Cerebellar cortex (tissue), 1 donor: ENCODE measurements at regions not wholly inside any gene's neighbourhood (a gene's known extent, or its start where the extent isn't known, plus 50 kb on each side); places are given as distances from the start of the nearest gene placed in this dataset.
A peak's percentile ranks its signal among the peaks of the same experiment; 100 is the strongest.
"Not testable (repeated sequence)": the region's sequence is repeated elsewhere in the genome, so short reads cannot be mapped to it uniquely, and the experiment has no call there.

Source experiments
- DNase-seq: peaks from one replicate; pipeline ENCODE4 v3.0.0-alpha.2; 2015; ENCODE audit warnings: low spot score

- DNase-seq = not testable (repeated sequence)
These were observed 414.8 kb upstream of the SYNCRIP start for GRCh38 chr6:86057293-86057980.

GRCh38 chr6:86045038-86045437 lies 402.4 kb upstream of the SYNCRIP start:
- no peak for DNase-seq

DNA sequence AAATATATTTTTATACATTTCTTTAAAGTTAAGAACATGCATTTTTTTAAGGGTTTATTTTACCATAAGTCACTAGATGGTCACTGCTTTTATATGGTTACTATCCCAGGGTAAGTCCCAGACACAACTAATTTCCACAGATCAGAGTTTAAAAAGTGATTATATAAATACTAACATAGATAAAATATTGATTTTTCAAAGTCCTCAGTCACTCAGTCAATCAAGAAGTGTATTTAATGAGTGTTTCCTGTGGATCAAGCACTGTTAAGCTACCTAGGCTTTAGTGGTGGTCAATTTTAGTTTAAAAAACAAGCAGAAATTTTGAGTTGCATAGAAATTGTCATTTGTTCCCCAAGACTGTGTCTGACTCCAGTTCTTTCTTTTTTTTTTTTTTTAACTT lies 399.5 kb upstream of the SYNCRIP start:
- DNase-seq = no peak

DNA sequence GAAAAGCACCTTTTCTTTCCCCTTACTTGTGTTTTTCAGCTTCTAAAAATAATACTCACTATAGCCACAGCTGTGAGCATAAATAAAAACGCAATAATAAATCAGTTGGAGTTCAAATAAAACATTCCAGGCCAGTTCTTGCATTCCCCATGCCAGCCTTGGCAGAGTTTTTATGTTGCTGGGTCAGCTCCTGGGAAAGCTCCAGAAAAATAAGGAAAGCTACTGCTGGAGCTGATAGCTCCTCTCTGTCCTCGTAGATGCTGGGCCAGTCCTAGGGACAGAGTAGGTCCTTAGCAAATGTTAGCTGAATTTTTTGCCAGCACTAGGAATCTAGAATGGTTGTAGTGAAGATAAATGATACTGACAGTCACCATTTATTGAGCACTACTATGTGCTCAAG lies 389.0 kb upstream of the SYNCRIP start:
- peak; percentile 98 for DNase-seq

- DNase-seq = no peak
These were observed 388.2 kb upstream of the SYNCRIP start for GRCh38 chr6:86030875-86031274.

DNA sequence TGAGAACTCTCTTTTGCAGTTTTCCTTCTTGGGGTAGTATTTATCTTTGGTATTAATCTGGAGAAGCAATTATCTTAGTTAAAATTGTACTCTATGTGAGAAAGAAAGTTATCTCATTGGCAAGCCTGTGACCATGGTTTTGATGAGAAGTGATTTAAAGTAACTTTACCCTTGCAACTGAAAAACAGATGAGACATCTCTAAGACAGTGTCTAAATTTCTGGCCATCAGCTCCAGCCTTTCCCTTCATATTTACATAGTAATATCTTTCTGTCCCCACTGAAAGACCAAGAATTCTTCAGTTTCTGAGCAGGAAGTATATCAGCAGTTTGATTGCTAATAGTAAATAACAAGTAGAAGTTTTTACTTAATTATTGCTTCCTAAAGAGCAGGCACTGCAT lies 386.1 kb upstream of the SYNCRIP start:
- DNase-seq = no peak

- DNase-seq = not testable (repeated sequence)
These were observed 384.2 kb upstream of the SYNCRIP start for GRCh38 chr6:86026890-86027289.

DNA sequence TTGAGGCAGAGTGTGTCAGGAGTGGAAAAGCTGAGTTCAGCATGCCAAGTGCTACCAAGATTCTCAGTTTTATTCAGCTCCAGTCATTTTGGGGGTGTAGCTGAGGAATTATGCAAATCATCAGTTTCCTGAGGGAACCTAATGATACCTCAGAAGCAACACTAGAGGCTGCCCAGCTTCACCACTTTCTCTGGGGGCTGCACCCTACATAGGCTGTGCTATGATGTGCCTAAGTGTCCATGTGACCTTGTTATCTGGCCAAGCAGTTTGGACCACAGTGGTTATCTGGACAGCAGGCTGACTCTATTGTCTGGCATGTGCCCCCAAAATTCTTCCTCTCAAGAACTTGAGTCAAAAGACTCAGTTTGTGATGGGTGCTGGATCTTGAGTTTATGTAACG lies 374.6 kb upstream of the SYNCRIP start:
- no peak for DNase-seq

GRCh38 chr6:86016567-86016966 lies 373.9 kb upstream of the SYNCRIP start:
- no peak for DNase-seq

GRCh38 chr6:86016077-86016476 lies 373.4 kb upstream of the SYNCRIP start:
- no peak for DNase-seq

- not testable (repeated sequence) for DNase-seq
These were observed 370.3 kb upstream of the SYNCRIP start for GRCh38 chr6:86012991-86013390.

GRCh38 chr6:86010915-86011786 lies 368.5 kb upstream of the SYNCRIP start:
- no peak for DNase-seq

DNA sequence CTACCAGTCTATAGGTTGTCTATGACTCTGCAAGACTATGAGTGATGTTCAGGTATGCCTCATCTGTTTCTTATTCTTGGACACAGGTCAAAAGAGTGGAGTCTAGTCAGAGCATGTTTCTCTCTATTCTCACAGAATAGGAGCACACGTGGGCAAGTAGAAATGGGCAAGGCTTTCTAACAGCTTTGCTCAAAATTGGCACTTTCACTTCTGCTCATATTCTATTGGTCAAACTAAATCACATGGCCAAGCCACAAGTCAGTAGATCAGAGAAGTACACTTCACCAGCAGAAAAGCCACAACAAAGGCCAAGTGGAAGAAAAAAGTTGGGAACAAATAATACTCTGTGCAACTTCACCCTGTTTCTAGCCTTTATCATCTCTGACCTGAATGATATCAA lies 354.5 kb upstream of the SYNCRIP start:
- no peak for DNase-seq

DNA sequence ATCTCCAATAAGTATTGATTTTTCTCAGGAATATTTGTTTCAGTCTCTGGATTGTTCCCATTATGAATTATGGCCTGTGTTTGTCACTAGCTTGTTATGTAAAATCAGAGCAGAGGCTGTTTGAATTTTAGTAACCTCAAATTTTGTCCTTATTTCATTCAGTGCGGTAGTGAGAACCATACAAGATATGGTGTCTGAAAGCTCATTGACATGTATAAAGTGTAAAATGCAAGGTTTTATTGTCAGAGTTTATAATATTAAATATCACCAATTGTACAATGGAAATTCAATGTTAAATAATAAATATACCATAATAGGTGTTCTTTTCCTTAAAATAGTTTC lies 353.3 kb upstream of the SYNCRIP start:
- no peak for DNase-seq

- no peak for DNase-seq
These were observed 352.8 kb upstream of the SYNCRIP start for GRCh38 chr6:85995339-85996033.

- no peak for DNase-seq
These were observed 344.0 kb upstream of the SYNCRIP start for GRCh38 chr6:85986681-85987080.

DNA sequence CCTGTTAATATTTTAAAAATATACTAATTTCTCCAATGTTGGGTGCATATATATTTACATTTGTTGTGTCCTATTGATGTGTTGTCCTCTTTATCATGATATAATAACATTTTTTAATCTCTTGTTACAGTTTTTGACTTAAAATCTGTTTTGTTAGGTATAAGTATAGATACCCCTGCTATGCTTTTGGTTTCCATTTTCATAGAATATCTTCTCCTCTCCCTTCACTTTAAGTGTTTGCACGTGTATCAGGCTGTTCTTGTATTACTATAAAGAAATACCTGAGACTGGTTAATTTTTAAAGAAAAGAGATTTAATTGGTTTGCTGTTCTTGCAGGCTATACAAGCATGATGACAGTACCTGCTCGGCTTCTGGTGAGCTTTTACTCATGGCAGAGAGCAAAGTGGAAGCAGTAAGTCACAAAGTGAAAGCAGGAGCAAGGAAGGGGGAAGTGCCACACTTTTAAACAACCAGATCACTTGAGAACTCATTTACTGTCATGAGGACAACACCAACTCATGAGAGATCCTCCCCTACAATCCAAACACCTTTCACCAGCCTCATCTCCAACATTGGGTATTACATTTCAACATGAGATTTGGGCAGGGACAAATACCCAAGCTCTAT lies 340.5 kb upstream of the SYNCRIP start:
- no peak for DNase-seq

GRCh38 chr6:85977661-85978060 lies 335.0 kb upstream of the SYNCRIP start:
- DNase-seq = no peak

GRCh38 chr6:85975957-85976356 lies 333.3 kb upstream of the SYNCRIP start:
- DNase-seq = no peak

DNA sequence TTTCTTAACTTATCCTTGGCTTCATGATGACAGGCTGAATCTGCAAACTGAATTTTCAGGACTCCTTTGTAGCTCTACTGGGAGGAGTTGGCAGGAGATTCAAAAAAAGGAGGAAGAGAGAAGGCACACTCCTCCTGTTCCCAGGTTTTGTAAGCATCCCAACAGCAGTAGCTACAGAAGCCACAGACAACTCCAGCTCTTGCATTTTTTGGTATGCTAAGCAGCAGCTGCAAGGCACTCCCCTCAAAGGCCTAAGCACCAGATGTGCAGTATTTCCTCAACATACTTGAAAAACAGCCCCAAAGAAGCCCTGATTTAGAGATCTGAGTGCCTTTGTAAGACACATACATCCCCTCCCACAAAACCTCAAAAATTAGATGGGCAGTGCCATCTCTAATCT lies 328.6 kb upstream of the SYNCRIP start:
- DNase-seq = no peak

DNA sequence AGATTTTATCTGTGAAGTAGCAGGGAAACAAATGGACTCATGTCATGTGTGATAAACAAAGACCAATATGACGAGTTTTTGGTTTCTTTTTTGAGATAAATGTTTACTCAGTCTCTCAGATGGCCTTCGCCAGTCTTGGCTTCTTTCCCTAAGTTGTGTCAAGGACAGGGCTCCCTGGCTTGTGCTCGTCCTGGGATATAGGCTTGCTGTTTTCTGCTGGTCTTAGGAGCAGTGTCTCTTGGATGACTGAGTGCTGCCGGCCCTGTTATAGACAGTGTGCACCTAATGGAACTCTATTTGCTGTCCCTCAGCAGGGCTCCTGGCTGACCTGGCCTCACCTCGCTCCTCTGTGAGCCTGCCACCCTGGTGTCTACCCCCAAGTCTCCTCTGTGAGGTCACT lies 324.1 kb upstream of the SYNCRIP start:
- peak; percentile 61 for DNase-seq

GRCh38 chr6:85961746-85962145 lies 319.1 kb upstream of the SYNCRIP start:
- no peak for DNase-seq

DNA sequence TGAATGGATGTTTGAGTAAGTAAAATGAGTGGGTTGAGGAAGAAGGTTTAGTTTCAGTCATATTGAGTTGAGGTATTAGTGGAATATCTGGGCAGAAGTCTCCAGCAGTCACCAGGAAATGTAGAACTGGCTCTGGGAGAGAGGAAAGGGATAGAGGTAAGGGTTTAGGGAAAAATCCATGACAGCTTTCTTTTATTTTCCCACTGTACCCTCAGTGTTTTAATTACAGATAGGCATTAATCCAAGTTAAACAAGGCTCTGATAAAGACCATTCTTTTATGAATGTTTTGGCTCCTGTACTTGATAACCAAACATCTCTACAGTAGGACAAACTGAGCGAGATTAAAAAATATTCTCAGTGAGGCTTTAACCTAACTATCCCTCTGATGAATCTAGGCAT lies 318.4 kb upstream of the SYNCRIP start:
- no peak for DNase-seq
